HG02610 (cell line): ENCODE measurements at regions not wholly inside any gene's neighbourhood (a gene's known extent, or its start where the extent isn't known, plus 50 kb on each side); places are given as distances from the start of the nearest gene placed in this dataset.
"Not testable (repeated sequence)": the region's sequence is repeated elsewhere in the genome, so short reads cannot be mapped to it uniquely, and the experiment has no call there.

Experiments
- ATAC-seq: cut with Tn5 transposase; IDR thresholded peaks from one replicate; pipeline ENCODE4 v1.9.1; 2021; ENCODE audit warnings: mild to moderate bottlenecking, moderate library complexity; ENCODE audit not compliant: unreplicated experiment

GRCh38 chr21:24423546-24423945, 1183.7 kb downstream of the MRPL39 start:
- no peak for ATAC-seq

- peak; percentile 72 for ATAC-seq
These were observed 1186.6 kb downstream of the MRPL39 start for GRCh38 chr21:24420689-24421088.

- ATAC-seq: not testable (repeated sequence)
These were observed 1187.6 kb downstream of the MRPL39 start for GRCh38 chr21:24419641-24420040.

- ATAC-seq: no peak
These were observed 1188.6 kb downstream of the MRPL39 start for GRCh38 chr21:24418671-24419070.

GRCh38 chr21:24411429-24411828, 1195.9 kb downstream of the MRPL39 start:
- ATAC-seq: no peak

GRCh38 chr21:24403221-24403620, 1204.1 kb downstream of the MRPL39 start:
- no peak for ATAC-seq

- ATAC-seq: no peak
These were observed 1211.9 kb downstream of the MRPL39 start for GRCh38 chr21:24395320-24395923.

GRCh38 chr21:24375201-24375600, 1232.1 kb downstream of the MRPL39 start:
- ATAC-seq: peak; percentile 54

GRCh38 chr21:24372506-24372905, 1234.8 kb downstream of the MRPL39 start:
- ATAC-seq: no peak

GRCh38 chr21:24369746-24370145, 1237.5 kb downstream of the MRPL39 start:
- ATAC-seq: no peak

- ATAC-seq: no peak
These were observed 1238.0 kb downstream of the MRPL39 start for GRCh38 chr21:24369278-24369677.

GRCh38 chr21:24367936-24368335, 1239.3 kb downstream of the MRPL39 start:
- ATAC-seq: no peak

GRCh38 chr21:24353492-24353891, 1253.8 kb downstream of the MRPL39 start:
- no peak for ATAC-seq

GRCh38 chr21:24339406-24339805, 1267.9 kb downstream of the MRPL39 start:
- ATAC-seq: no peak

- ATAC-seq: no peak
These were observed 1270.8 kb downstream of the MRPL39 start for GRCh38 chr21:24336491-24336890.

GRCh38 chr21:24323536-24323935, 1283.7 kb downstream of the MRPL39 start:
- no peak for ATAC-seq

GRCh38 chr21:24316277-24316922, 1290.9 kb downstream of the MRPL39 start:
- no peak for ATAC-seq

GRCh38 chr21:24310788-24311187, 1296.5 kb downstream of the MRPL39 start:
- ATAC-seq: no peak

- ATAC-seq: no peak
These were observed 1299.1 kb downstream of the MRPL39 start for GRCh38 chr21:24308183-24308582.

GRCh38 chr21:24302400-24302799, 1304.9 kb downstream of the MRPL39 start:
- ATAC-seq: no peak

- no peak for ATAC-seq
These were observed 1309.2 kb downstream of the MRPL39 start for GRCh38 chr21:24298040-24298439.

- ATAC-seq: no peak
These were observed 1313.1 kb downstream of the MRPL39 start for GRCh38 chr21:24294171-24294570.
